Peyer's patch (tissue), 4 donors: ENCODE measurements at regions not wholly inside any gene's neighbourhood (a gene's known extent, or its start where the extent isn't known, plus 50 kb on each side); places are given as distances from the start of the nearest gene placed in this dataset.

Experiments
- CTCF ChIP-seq, 6 experiments: fragments of 450-650 bp in 4 of 6; fragments of 200-600 bp in 2 of 6; sonication (generic) in 1 of 6; IDR thresholded peaks; one replicate each; pipeline ENCODE4 v1.5.1; 2017 to 2019; ENCODE audit warnings: antibody characterized with exemption in 6 of 6, mild to moderate bottlenecking in 3 of 6, moderate library complexity in 1 of 6
- POLR2A ChIP-seq, 2 donors: fragments of 450-650 bp; IDR thresholded peaks; one replicate each; pipeline ENCODE4 v1.5.1; 2017; ENCODE audit warnings: antibody characterized with exemption in 2 of 2, mild to moderate bottlenecking in 2 of 2, moderate library complexity in 2 of 2

GRCh38 chr6:27148404-27148795 is 99.1 kb upstream of the PRSS16 start:
- TF ChIP-seq CTCF (IDR thresholded peaks at IDR 0.05) (no peak), POLR2A (IDR thresholded peaks at IDR 0.05) (no peak)
